Fibroblast of lung (primary cell): ENCODE measurements at regions not wholly inside any gene's neighbourhood (a gene's known extent, or its start where the extent isn't known, plus 50 kb on each side); places are given as distances from the start of the nearest gene placed in this dataset.

Source experiments
- DNase-seq, 2 donors: peaks; one replicate each; pipeline versions ENCODE4 v3.0.0 to v3.0.0-alpha.2; 2010; ENCODE audit warnings: low read depth in 2 of 2
- H2AFZ ChIP-seq: 2 replicates; pipeline ENCODE4 v1.5.1; 2012; ENCODE audit warnings: low read length, control low read depth, inconsistent platforms
- H3K27ac ChIP-seq: 2 replicates; pipeline ENCODE4 v1.5.1; 2011; ENCODE audit warnings: low read length, control low read depth; ENCODE audit not compliant: insufficient read depth
- H3K27me3 ChIP-seq: 2 replicates; pipeline ENCODE4 v1.5.1; 2011; ENCODE audit warnings: mild to moderate bottlenecking, low read length; ENCODE audit not compliant: control insufficient read depth, insufficient read depth
- H3K36me3 ChIP-seq: 2 replicates; pipeline ENCODE4 v1.5.1; 2011; ENCODE audit warnings: low read length; ENCODE audit not compliant: control insufficient read depth, insufficient read depth
- H3K4me1 ChIP-seq: 2 replicates; pipeline ENCODE4 v1.5.1; 2011; ENCODE audit warnings: low read length; ENCODE audit not compliant: control insufficient read depth, insufficient read depth; ENCODE audit errors: extremely low read depth
- H3K4me2 ChIP-seq: 2 replicates; pipeline ENCODE4 v1.5.1; 2011; ENCODE audit warnings: low read length, control low read depth; ENCODE audit not compliant: insufficient read depth; ENCODE audit errors: extremely low read depth
- H3K4me3 ChIP-seq, 4 experiments: fragments of 200-600 bp in 1 of 4; sonication (generic) in 1 of 4; replicated peaks in 1 of 4; 2 replicates each; pipeline ENCODE4 v1.5.1; 2011 to 2016; ENCODE audit warnings: low read length in 4 of 4, low read depth in 3 of 4, mild to moderate bottlenecking in 3 of 4, control low read depth in 2 of 4, inconsistent platforms in 1 of 4, mixed read lengths in 1 of 4; ENCODE audit not compliant: insufficient read depth in 1 of 4; ENCODE audit errors: control extremely low read depth in 1 of 4
- H3K79me2 ChIP-seq: 2 replicates; pipeline ENCODE4 v1.5.1; 2012; ENCODE audit warnings: mild to moderate bottlenecking, low read length, inconsistent platforms; ENCODE audit not compliant: control insufficient read depth, insufficient read depth
- H3K9ac ChIP-seq: 2 replicates; pipeline ENCODE4 v1.5.1; 2011; ENCODE audit warnings: mild to moderate bottlenecking, low read length, control low read depth; ENCODE audit not compliant: insufficient read depth
- H3K9me3 ChIP-seq: 2 replicates; pipeline ENCODE4 v1.5.1; 2012; ENCODE audit warnings: low read depth, low read length; ENCODE audit not compliant: control insufficient read depth, insufficient read depth
- H4K20me1 ChIP-seq: 2 replicates; pipeline ENCODE4 v1.5.1; 2011; ENCODE audit warnings: low read length; ENCODE audit not compliant: control insufficient read depth, insufficient read depth; ENCODE audit errors: extremely low read depth
- CTCF ChIP-seq, 2 donors: IDR thresholded peaks in 1 of 2; conservative IDR thresholded peaks in 1 of 2; 1 replicate in 1 of 2; 2 replicates in 1 of 2; pipeline ENCODE4 v1.5.1; 2011 to 2012; ENCODE audit warnings: low read length in 2 of 2, control low read depth in 1 of 2, inconsistent platforms in 1 of 2, low read depth in 1 of 2, mild to moderate bottlenecking in 1 of 2
- EZH2 ChIP-seq: IDR thresholded peaks from 2 replicates; pipeline ENCODE4 v1.5.1; 2012; ENCODE audit warnings: low read length, control low read depth, mild to moderate bottlenecking; ENCODE audit errors: missing control alignments

GRCh38 chr13:79658333-79658975 lies 177.5 kb downstream of the NDFIP2 start:
- TF ChIP-seq CTCF (conservative IDR thresholded peaks at IDR 0.05 in 1 of 2, IDR thresholded peaks at IDR 0.05 in 1 of 2; ENCODE audit: low read depth in 1 of 2, low read length in 2 of 2), result no peak
- TF ChIP-seq EZH2, result no peak
- Histone ChIP-seq H3K4me3 (no peak overlapping the region), H2AFZ (no peak overlapping the region), H3K36me3 (no peaks in the 10 kb centered on the region), H3K9me3 (no peaks in the 10 kb centered on the region), H3K79me2 (no peaks in the 10 kb centered on the region), H3K4me2 (no peak overlapping the region), H3K27me3 (no peaks in the 10 kb centered on the region), H4K20me1 (no peaks in the 10 kb centered on the region), H3K4me1 (no peaks in the 10 kb centered on the region), H3K27ac (no peak overlapping the region), H3K9ac (no peak overlapping the region)
- no peak for DNase-seq

GRCh38 chr13:79655509-79655908 lies 174.6 kb downstream of the NDFIP2 start:
- no peak for DNase-seq
- H3K9me3 ChIP-seq, result no peaks in the 10 kb centered on the region
- H4K20me1 ChIP-seq, result no peaks in the 10 kb centered on the region
- no peaks in the 10 kb centered on the region for H3K79me2 ChIP-seq
- no peak overlapping the region for H2AFZ ChIP-seq
- H3K4me1 ChIP-seq, result no peaks in the 10 kb centered on the region
- H3K9ac ChIP-seq, result no peak overlapping the region
- no peak overlapping the region for H3K4me2 ChIP-seq
- TF ChIP-seq EZH2 (no peak), CTCF (conservative IDR thresholded peaks at IDR 0.05 in 1 of 2, IDR thresholded peaks at IDR 0.05 in 1 of 2; ENCODE audit: low read depth in 1 of 2, low read length in 2 of 2) (no peak)
- no peaks in the 10 kb centered on the region for H3K36me3 ChIP-seq
- H3K4me3 ChIP-seq, result no peak overlapping the region
- H3K27me3 ChIP-seq, result no peaks in the 10 kb centered on the region
- H3K27ac ChIP-seq, result no peak overlapping the region

- Histone ChIP-seq H3K4me3 (no peak overlapping the region), H3K9me3 (no peaks in the 10 kb centered on the region), H3K27me3 (no peaks in the 10 kb centered on the region), H3K9ac (no peak overlapping the region), H4K20me1 (no peaks in the 10 kb centered on the region), H2AFZ (no peak overlapping the region), H3K36me3 (no peaks in the 10 kb centered on the region), H3K4me1 (no peaks in the 10 kb centered on the region), H3K79me2 (no peaks in the 10 kb centered on the region), H3K4me2 (no peak overlapping the region), H3K27ac (no peak overlapping the region)
- DNase-seq, result peak in 1 of 2 donors; percentile 27
- TF ChIP-seq EZH2, result no peak
- no peak for TF ChIP-seq CTCF (conservative IDR thresholded peaks at IDR 0.05 in 1 of 2, IDR thresholded peaks at IDR 0.05 in 1 of 2; ENCODE audit: low read depth in 1 of 2, low read length in 2 of 2)
Measured at GRCh38 chr13:79654520-79654919, 173.6 kb downstream of the NDFIP2 start.
